Iris pigment epithelial cell (primary cell): ENCODE measurements at regions not wholly inside any gene's neighbourhood (a gene's known extent, or its start where the extent isn't known, plus 50 kb on each side); places are given as distances from the start of the nearest gene placed in this dataset.

Experiments
- DNase-seq: peaks from one replicate; pipeline ENCODE4 v3.0.0-alpha.2; 2011; ENCODE audit warnings: low read depth

DNA sequence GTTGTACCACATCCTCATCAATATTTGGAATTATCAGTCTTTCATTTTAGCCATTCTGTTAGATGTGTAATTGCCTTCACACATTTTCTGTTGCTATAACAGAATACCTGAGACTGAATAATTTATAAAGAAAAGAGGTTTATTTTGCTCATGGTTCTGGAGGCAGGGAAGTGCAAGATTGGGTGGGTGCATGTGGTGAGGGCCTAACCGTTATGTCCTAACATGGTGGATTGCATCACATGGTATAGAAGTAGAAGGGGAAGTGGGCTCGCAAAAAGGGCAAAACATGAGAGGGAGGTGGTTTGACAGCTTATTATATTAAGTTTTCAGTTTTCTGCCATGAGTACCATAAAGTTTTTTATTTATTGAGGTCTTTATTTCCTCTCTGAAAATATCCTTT, 452.0 kb downstream of the ARL4A start:
- no peak for DNase-seq

DNA sequence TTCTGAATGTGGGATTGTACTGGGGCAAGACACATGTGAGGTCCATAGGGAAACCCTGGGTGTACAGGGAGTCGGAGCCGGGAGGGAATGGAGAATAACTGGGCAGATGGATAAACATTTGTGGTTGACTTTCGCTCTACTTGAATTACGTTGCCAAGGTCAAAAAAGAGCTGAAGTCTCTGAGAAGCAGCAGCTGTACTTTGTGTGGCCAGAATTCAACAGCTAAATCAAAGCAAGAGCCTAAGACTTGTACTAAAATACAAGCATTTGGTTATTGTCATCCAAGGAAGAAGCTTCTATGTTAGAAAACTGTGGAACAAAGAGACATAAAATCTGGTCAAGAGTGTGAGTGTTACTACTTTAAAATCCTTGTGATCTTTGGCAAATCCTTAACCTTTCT, 457.2 kb downstream of the ARL4A start:
- peak; percentile 55 for DNase-seq

DNA sequence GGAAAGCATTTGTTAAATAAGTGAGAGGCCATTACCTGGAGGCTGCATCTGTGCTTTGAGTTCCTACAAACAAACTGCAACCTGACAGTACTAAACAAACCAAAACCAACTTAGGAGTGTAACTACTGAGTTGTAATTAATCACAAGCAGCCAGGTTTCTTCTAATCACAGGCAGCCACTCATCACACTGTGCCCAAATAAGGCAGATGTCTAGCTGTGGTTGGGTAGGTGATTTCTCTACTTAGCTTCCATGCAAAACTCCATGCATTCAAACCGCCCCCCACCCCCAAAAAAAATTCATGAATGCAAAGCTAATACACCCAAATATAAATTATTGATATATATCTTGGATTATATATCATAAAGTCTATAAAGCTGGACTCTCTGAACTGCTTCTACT, 461.1 kb downstream of the ARL4A start:
- DNase-seq = no peak

DNA sequence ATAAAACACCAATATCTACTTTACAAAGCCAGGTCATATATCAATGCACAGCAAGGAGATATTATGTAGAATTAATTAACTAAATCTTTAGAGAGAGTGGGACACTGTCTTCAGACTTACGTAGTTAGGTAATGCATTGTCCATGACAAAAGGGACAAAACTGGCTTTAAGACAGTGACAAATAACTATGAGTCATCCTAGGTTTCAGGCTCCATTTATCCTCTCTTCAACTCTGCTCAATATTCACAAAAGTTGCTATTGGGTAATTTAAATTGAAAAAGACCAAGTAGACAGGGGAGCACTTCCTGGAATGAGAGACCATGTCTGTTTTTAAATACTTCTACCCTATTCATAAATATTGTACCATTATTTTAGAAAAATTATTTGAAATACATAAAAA, 464.5 kb downstream of the ARL4A start:
- DNase-seq = no peak

DNA sequence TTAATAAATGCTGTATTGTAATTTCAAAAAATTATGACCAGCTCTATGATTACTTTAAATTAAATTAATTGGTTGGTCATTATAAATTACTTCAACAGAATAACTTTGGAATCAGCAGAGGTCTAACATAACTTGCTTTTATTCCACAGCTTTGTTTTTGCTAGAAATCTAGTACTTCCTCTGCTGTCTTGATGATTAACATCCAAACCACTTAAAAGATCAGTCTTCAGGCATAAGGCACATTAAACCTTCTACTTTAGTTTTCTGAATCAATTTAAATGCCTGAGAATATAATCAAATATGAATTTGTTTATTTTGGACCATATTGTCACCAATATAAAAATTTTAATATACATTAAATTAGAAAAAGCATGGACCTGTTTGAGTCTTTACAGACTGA, 465.3 kb downstream of the ARL4A start:
- no peak for DNase-seq

DNA sequence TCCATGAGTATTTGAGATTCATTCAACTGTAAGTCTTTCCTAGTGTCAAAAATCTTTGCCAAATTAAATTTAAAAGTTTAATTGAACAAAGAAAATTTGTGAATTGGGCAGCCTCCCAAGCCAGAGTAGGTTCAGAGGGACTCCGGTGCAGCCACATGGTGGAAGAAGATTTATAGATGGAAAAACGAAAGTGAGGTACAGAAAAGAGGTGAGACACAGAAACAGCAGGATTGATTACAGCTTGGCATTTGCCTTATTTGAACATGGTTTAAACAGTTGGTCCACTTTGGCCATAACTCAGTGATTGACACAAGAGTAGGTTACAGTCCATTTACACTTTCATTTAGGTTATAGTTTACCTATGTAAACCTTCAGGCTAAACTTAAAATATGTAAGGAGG, 465.8 kb downstream of the ARL4A start:
- no peak for DNase-seq

DNA sequence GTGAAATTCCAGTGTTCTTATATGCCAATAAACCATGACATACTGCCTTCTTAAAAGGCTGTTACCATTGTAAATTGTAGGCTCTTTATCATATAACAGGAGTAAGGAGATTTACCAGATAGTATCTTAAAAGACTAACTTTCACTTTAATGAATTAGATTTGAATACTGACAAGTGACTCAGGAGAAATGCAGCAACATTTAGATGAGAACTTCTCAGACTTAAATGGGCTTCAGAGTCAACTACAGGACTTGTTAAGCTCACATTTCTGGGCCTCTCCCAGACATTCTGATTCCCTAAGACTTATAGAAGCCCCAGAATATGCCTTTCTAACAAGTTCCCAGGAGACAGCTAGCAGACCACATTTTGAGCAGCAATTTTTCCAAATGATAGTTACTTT, 466.3 kb downstream of the ARL4A start:
- peak; percentile 3 for DNase-seq

DNA sequence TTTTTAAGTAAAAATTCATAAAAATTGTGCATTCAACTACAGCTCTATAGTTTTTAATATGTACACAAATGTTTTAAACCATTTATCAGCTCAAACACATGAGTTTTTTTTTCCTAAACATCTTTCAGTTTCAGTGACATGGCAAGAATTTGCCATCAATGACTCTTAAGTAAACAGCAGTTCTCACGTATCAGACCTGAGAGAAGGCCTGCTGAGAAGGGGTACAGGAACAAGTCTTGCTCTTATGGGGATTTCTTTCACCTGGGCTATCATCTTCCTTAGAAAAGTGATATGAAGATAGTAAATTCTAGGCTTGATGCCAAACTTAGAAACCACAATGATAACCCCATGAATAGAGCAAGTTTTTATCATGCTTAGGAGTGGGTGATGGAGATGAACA, 467.8 kb downstream of the ARL4A start:
- DNase-seq = peak; percentile 18

DNA sequence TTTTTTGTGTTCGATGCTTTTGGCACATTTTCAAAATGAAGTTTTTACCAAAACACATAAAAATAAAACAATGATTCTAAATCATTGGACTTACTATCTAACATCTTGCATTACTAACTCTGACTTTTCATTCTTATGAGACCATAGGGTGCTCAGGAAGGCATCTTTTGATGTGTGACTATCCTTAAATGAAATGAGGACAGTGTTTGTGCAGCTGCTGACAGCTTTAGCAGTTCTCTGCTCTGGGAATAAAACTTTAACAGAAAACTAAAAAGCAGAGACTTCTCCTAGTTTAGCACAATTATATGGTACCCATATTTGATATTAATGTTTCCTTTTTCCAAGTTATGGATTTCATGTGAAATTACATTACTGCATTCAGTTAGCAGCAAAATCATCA, 471.6 kb downstream of the ARL4A start:
- no peak for DNase-seq

DNA sequence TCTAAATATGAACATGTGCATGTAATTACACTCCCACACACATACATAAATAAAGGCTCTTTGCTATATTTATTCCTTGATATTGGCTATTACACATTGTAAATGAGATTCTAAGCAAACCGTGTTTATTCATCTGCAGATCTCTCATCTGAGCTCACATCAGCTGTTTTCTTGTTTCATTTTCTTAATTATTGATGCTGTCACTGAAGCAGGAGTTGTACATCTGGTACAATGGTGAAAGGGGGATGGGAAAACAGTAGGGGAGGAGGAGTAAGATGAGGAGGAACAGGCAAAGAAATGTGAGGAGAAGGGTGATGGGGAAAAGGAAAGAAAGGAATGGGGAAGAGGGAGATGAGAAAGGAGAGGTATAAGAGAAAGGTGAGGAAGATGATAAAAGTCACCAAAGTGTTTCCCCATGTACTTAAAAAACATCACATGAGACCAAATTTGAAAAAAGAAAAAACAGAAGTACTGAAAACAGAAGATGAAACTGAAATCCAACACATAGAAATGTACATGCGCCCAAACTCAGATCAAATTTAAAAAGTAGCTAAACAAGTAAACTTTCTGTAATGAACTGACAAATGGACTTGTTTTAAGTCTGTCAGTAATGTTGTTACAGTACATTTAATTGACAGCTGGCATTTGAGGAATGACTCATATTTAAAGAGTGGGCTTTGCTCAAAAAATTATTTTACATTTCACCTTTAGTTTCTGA, 472.2 kb downstream of the ARL4A start:
- DNase-seq = no peak

DNA sequence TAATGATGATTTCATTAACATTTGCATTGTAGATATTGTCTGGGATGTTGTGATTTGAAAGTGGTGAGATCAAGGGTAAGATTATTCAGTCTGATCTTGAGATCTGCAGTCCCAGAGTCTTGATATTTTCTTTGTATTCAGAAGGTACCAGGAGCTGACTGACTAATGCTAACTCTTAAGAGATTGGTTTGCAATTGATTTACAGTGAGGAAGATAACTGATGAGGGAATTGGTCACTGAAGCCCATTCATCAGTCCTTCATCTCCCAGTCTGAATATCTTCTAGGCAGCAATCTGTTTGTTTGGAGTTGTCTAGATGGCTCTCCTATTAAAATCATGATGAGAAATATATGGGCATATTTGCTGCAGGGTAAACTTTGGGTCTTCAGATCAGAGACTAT, 473.7 kb downstream of the ARL4A start:
- no peak for DNase-seq

DNA sequence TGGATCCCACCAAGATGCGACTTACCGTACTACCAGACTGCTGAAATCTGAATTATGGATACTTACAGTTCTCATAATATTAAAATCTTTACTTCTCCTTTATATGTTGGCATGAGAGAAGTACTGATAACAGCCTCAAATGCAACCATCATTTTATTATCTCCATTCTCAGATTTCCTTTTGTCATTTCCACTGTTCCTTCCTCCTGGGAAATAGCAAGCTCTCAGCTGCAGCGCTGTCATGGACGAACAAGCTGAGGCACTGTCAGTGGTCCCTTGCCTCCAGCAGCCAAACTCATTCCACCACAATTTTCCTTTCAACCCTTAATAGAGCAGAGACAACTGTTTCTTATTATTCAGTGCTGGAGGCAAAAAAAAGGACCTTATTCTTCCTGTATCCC, 478.4 kb downstream of the ARL4A start:
- DNase-seq = no peak

DNA sequence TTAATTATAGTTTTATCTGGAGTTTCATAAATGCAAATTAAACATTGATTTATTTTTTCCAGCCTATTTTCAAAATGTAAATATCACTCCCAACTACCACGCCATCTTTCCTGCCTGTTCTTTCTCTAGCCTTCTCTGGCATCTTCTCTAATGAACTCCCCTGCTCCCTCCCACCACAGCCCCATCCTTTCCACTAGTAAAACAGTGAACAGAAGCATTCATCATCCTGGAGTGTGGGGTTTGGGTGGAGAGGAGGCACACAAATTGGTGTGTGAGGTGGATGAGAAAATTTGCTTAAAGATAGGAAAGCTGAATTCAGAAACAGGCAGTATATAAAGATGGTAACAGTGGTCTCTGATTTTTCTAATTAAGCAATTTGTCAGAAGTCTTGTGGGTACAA, 479.4 kb downstream of the ARL4A start:
- DNase-seq = no peak

DNA sequence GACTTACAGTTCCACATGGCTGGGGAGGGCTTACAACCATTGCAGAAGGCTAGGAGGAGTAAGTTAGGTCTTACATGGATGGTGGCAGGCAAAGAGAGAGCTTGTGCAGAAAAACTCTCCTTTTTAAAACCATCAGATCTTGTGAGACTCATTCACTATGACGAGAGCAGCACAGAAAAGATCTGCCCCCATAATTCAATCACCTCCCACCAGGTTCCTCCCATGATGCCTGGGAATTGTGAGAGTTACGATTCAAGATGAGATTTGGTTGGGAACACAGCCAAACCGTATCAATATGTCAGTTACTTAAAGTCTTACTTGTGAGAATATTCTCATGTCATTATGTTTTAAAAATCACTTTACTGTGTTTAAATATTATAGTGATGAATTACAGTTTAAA, 481.9 kb downstream of the ARL4A start:
- no peak for DNase-seq

DNA sequence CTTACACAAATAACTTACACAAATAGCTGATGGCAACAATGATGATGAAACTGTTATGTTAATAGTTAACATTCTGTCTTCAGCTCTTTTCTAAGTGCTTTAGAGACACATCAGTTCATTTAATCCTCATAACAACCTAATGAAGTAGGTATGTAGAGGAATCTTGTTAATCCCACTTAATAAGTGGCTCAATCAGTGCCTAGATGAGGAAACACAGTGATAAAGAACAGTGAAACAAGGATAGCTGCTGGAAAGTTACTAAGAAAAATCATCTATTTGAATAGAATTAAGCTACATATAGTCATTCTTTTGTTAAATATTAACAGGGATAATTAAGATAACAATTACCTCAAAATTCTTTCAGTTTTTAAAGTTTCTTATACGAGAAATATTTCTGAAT, 487.6 kb downstream of the ARL4A start:
- DNase-seq = no peak

DNA sequence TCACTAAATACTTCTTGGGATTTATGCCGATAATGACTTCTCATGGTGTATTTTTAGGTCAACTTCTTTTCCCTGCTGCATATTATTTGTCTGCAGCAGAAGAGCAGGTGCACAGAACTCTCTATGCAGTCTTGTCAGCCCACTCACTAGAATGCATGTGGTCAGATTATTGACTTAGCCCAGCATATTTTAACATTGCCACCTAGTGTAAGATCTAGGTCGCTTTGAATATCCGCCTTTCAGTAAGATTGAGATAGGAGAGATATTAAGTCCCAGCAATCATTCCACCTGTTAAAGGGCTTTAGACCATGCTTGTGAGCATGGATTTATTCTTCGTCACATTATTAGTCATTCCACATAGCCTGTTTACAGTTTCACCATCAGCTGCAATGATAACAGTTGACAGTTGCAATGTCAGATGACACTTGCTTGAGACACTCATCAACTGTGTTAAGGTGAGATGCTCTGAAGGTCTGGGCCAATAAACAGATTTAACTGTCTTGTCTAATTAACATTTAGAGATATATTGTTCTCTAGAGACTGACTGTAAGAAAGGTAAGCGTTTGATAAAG, 491.7 kb downstream of the ARL4A start:
- DNase-seq = peak; percentile 8

DNA sequence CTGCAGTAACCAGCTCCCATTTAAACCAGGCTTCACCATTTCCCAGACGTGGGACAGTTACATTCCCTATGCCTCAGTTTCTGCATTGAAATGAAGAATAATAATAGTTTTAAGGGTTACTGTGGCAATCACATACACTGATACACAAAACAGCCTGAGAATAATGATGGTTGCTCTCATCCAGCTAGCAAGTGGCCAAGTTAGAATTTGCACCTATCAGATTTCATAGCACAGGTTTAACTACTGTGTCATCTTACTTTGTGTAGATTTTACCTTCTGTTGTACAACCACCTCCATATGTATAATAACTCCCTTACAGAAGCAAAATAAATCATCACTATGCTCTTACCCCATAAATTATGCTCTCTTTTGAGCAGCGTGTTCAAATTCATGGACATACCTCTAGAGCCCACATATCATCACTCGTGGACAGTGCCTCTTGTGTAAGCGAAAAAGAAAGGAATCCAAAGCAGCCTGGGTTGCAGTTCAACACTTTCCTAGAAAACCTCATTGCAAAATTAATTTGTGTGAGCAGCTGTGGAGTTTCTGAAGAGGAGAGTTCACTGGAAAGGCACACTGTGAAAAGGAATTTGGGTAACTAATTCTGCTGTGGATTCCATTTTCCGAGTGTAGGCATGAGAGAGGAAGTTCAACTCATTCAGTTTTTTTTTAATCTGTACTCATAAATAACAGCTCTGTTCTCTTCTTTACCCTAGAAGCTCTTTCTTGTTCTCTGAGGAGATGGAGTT, 492.5 kb downstream of the ARL4A start:
- no peak for DNase-seq

DNA sequence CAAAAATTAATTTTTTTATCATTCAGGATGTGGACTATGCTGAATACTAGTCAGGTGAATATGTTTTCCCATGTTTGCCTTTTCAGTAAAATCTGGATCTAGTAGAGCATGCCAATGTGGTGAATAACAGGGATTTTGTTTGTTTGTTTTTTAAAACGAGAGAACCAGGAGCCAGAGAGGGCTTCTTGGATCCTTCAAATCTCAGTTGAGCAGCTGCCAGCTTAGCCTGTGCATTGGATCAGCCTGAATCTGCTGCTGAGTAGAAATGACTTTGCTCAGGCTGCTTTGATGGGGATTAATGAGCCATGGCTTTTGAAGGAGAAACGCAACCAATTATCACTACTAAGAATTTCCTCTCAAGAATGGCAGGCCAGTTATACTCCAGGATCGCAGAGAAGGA, 493.8 kb downstream of the ARL4A start:
- peak; percentile 12 for DNase-seq

DNA sequence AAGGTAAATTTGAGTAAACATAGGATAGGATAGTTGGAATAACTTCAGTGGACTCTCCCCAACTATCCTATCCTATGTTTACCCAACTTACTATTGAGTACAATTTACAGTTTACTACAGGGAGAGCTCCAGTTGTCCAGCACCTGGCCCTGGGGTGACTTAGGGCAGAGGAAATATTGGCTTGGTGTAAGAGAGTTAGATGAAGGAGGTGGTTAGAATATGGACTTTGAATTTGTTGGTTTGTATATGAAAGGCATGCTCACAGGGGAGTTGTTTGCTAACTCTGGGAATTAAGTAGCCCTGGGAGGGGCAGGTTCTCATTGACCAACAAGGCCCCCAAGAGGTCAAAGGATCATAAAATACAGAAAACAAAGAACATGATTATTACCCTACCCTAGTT, 497.7 kb downstream of the ARL4A start:
- no peak for DNase-seq

DNA sequence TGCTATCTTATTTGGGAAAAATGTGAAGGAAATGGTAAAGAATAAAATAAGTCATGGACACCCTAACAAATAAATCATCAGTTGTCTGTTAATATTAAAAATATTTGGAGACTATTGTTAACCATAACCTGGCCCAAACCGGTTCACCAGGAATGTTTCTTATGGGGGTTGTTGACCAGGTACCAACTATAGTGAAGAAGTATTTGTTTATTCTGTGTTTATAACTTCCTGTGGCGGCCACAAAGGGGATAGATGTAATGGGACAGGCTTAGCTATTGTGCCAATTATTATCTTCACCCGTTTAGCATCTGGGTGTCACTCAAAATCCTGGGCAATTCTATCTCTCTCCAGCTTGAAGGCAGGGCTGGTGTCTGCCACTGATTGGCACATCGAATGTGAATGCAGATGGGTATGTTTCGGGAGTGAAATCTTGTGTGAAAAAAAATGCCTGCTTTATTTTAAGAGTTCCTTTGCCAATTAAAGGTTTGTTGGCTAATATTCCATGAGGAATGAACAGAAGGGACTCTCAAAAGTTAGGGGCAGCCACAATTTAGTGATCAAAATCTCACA, 500.9 kb downstream of the ARL4A start:
- DNase-seq = no peak

DNA sequence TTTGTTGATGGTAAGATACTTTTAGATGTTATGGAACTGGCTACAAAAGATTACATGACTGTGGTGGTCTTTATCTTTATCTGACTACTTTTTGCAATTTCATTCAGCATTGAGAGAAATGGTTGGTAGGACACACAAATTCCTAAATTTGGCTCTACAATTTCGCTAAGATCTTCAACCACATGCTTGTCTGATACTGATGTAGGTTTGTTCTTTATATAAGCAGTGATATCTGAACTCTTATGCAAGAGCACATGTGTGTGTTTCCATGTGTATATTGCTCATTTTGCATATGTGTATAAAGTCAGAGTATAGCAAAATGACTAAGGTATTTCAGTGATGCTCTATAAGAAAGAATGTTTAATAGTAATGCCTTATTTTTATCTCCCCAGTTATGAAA, 501.5 kb downstream of the ARL4A start:
- DNase-seq = no peak

DNA sequence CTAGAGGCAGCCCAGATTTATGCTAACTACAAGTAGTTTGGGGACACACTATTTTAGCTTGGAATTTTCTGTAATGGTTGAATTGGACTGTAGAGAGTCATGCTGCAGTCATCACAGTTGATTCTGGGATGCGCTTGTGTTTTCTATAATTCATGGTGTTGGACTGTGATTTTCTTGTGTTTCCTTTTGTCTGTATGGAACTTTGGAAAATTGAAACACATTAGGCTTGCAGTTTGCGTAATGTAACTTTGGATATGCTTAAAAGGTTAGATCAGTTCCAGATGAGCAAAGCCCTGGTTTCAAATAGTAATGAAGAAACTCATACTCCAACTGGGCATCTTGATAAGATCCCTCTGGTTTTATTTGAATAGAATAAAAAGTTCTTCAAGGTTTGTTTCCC, 502.2 kb downstream of the ARL4A start:
- no peak for DNase-seq

DNA sequence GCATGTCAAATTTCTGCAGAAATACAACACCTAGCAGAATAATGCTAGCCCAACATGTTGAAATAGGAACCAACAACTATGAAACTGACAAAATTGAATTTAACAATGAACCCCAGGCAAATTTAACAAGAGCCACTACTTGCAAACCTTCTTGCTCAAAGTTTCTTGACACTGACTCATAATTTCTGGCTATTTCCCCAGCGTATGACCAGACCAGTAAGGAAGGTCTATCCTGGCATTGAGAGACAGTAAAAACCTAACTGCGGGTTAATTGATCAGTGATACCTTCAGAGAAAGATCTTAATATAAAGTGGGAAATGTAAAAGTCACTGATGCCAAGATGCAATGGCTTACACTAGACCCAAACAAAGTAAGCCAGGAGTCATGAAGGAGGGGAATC, 510.1 kb downstream of the ARL4A start:
- peak; percentile 47 for DNase-seq
